ENCODE measurements at regions not wholly inside any gene's neighbourhood (a gene's known extent, or its start where the extent isn't known, plus 50 kb on each side); places are given as distances from the start of the nearest gene placed in this dataset.

- no peak for TF ChIP-seq NR3C1 (IDR thresholded peaks at IDR 0.05)
- no peak for TF ChIP-seq HOXA7 (CRISPR knock-in tag; IDR thresholded peaks at IDR 0.05)
Observed at GRCh38 chr11:122270535-122270934, 154.5 kb upstream of the BLID start (continued).

- CTCF ChIA-PET, result no interaction called here
- no peak overlapping the region for H3K4me2 ChIP-seq
- ATAC-seq, result no peak
- TF ChIP-seq EHMT2 (IDR thresholded peaks at IDR 0.05; ENCODE audit: low read depth) (no peak), JUN (IDR thresholded peaks at IDR 0.05) (no peak), KDM1A (IDR thresholded peaks at IDR 0.05; ENCODE audit: low read depth) (no peak), SMC3 (IDR thresholded peaks at IDR 0.05) (no peak), KDM5A (IDR thresholded peaks at IDR 0.05) (no peak), RNF2 (IDR thresholded peaks at IDR 0.05; ENCODE audit: borderline replicate concordance, low read depth) (no peak), ELK1 (IDR thresholded peaks at IDR 0.05; ENCODE audit: low read depth, low read length) (no peak), CHD2 (IDR thresholded peaks at IDR 0.05; ENCODE audit: low read length, partially characterized antibody) (no peak), RFX5 (IDR thresholded peaks at IDR 0.05) (no peak), FOXS1 (CRISPR knock-in tag; IDR thresholded peaks at IDR 0.05) (no peak), REST (IDR thresholded peaks at IDR 0.05) (no peak), HOXB13 (CRISPR knock-in tag; IDR thresholded peaks at IDR 0.05; ENCODE audit: low read depth) (no peak), CEBPB (IDR thresholded peaks at IDR 0.05) (no peak), JUNB (IDR thresholded peaks at IDR 0.05) (no peak), POLR2AphosphoS2 (conservative IDR thresholded peaks at IDR 0.05; ENCODE audit: low read length) (no peak), MAZ (IDR thresholded peaks at IDR 0.05; ENCODE audit: borderline replicate concordance, low read depth, low read length) (no peak), NPAS2 (CRISPR knock-in tag; IDR thresholded peaks at IDR 0.05; ENCODE audit: borderline replicate concordance) (no peak)
- H3K9me3 ChIP-seq, result no peaks in the 10 kb centered on the region
- peaks cover 7% of the 10 kb centered on the region; the same call in 1 of the 3 replicates for H3K4me1 ChIP-seq
- no peak for FAIRE-seq
- H3K4me3 ChIP-seq, result no peak overlapping the region
- H3K27ac ChIP-seq, result no peak overlapping the region
- no peak for DNase-seq (ENCODE audit: low read depth in 1 of 2, low spot score in 1 of 2)
- 75% methylated on average over 4 of the region's 4 CpGs for WGBS (ENCODE audit: missing lambda C conversion rate)
- POLR2A ChIA-PET, result no interaction called here
Observed at GRCh38 chr11:122269824-122270223, 153.8 kb upstream of the BLID start.

GRCh38 chr11:122268601-122269130 is 152.7 kb upstream of the BLID start:
- Histone ChIP-seq H3K4me2 (no peak overlapping the region), H3K4me1 (peaks cover 7% of the 10 kb centered on the region; the same call in 1 of the 3 replicates), H3K4me3 (no peak overlapping the region), H3K27ac (no peak overlapping the region), H3K9me3 (no peaks in the 10 kb centered on the region)
- WGBS (ENCODE audit: missing lambda C conversion rate), result 53% methylated on average over 6 of the region's 6 CpGs
- no peak for FAIRE-seq
- no peak for DNase-seq (ENCODE audit: low read depth in 1 of 2, low spot score in 1 of 2)
- no peak for ATAC-seq
- POLR2A ChIA-PET, result no interaction called here
- CTCF ChIA-PET, result no interaction called here
- TF ChIP-seq ZFP36 (IDR thresholded peaks at IDR 0.05; ENCODE audit: borderline replicate concordance, partially characterized antibody) (no peak), NFE2L2 (conservative IDR thresholded peaks at IDR 0.05; ENCODE audit: low read length) (no peak), REST (IDR thresholded peaks at IDR 0.05) (no peak)

Data from A549 (cell line).